Ovary (tissue), 3 donors: ENCODE measurements at regions not wholly inside any gene's neighbourhood (a gene's known extent, or its start where the extent isn't known, plus 50 kb on each side); places are given as distances from the start of the nearest gene placed in this dataset.

Source experiments
- POLR2A ChIP-seq: fragments of 450-650 bp; IDR thresholded peaks from one replicate; pipeline ENCODE4 v1.6.1; 2017; ENCODE audit warnings: antibody characterized with exemption, mild to moderate bottlenecking, moderate library complexity
- TF ChIP-seq, protein P1 (sequence below), 3 donors: fragments of 450-650 bp in 2 of 3; fragments of 200-600 bp in 1 of 3; IDR thresholded peaks; one replicate each; pipeline versions ENCODE4 v1.5.1 to v1.8.0; 2016 to 2022; ENCODE audit warnings: antibody characterized with exemption in 3 of 3, mild to moderate bottlenecking in 1 of 3
- donor health status: DM: no; HTN: no; CAD: no.

DNA sequence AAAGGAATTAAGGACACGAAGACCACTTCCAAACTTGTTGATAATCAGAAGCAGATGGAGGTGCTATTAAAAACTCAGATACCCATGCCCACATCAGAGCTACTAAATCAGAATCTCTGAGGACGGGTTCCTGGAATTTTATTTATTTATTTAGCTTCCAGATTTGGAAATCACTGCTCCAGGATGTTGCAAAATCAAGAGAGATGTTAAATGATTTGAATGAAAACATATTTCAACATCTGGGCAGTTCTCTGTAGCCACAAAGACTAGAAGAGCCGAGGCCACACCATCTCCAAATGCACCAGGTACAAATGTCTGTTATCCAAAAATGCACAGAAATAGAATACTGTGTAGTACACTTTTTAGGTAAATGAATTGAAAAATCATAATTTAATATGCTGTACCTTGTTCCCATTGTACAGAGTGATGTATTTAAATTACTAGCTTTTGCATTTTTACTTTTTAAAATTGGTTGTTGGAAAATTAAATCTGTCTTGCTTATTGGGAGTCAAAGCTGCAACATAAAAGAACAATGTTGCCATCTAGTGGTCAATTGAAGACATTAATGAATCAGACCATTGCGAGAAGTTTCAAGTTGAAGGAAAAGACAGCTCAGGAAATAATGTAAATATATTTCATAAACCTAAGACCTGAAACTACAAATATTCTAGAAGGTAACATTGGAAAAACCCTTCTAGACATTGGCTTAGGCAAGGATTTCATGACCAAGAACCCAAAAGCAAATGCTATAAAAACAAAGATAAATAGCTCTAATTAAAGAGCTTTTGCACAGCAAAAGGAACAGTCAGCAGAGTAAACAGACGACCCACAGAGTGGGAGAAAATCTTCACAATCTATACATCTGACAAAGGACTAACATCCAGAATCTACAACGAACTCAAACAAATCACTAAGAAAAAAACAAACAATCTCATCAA is 151.3 kb upstream of the TTC29 start:
- TF ChIP-seq, protein P1, sequence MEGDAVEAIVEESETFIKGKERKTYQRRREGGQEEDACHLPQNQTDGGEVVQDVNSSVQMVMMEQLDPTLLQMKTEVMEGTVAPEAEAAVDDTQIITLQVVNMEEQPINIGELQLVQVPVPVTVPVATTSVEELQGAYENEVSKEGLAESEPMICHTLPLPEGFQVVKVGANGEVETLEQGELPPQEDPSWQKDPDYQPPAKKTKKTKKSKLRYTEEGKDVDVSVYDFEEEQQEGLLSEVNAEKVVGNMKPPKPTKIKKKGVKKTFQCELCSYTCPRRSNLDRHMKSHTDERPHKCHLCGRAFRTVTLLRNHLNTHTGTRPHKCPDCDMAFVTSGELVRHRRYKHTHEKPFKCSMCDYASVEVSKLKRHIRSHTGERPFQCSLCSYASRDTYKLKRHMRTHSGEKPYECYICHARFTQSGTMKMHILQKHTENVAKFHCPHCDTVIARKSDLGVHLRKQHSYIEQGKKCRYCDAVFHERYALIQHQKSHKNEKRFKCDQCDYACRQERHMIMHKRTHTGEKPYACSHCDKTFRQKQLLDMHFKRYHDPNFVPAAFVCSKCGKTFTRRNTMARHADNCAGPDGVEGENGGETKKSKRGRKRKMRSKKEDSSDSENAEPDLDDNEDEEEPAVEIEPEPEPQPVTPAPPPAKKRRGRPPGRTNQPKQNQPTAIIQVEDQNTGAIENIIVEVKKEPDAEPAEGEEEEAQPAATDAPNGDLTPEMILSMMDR (IDR thresholded peaks at IDR 0.05) = peak; percentile 42 to 66 (median 48)
- no peak for TF ChIP-seq POLR2A
